ENCODE measurements at regions not wholly inside any gene's neighbourhood (a gene's known extent, or its start where the extent isn't known, plus 50 kb on each side); places are given as distances from the start of the nearest gene placed in this dataset.
A peak's percentile ranks its signal among the peaks of the same experiment; 100 is the strongest.

DNA sequence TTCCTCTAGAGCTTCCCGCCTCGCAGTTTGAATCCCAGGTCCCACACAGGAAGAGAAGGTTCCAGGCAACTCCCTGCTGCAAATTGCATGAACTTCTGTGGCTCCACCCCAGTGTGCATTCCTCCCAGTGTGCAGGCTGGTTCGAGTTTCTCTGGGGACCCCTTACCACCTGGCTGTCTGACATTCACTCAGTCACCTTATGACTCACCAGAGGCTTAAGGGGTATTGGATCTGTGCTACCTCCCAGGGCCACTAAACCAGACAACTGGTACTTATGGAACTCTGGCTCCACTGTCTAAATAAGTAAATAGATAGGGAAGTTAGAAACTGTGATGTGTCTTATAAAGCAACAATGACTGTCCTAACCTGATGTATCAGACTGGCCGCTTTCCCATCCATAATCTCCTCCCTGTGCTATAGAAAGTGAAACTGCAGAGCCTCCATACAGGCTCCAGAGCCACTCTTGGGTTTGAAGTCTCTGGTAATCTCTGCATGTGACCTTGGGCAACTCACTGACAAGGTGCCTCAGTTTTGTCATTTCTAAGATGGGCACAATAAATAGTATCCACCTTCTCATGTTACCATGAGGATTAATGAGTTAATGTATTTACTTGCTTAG lies 720.6 kb downstream of the SEMA5A start:
- TF ChIP-seq ESRRG (CRISPR knock-in tag; IDR thresholded peaks at IDR 0.05) = no peak
- no peak for TF ChIP-seq SNAI2 (CRISPR knock-in tag; IDR thresholded peaks at IDR 0.05)
- no peak for TF ChIP-seq OSR1 (CRISPR knock-in tag; IDR thresholded peaks at IDR 0.05)
- no peak for TF ChIP-seq TCF4 (CRISPR knock-in tag; IDR thresholded peaks at IDR 0.05; ENCODE audit: borderline replicate concordance)
- TF ChIP-seq ZNF70 (CRISPR knock-in tag; IDR thresholded peaks at IDR 0.05) = no peak
- no peak for TF ChIP-seq ZC3H10 (CRISPR knock-in tag; IDR thresholded peaks at IDR 0.05)
- no peak for ATAC-seq

DNA sequence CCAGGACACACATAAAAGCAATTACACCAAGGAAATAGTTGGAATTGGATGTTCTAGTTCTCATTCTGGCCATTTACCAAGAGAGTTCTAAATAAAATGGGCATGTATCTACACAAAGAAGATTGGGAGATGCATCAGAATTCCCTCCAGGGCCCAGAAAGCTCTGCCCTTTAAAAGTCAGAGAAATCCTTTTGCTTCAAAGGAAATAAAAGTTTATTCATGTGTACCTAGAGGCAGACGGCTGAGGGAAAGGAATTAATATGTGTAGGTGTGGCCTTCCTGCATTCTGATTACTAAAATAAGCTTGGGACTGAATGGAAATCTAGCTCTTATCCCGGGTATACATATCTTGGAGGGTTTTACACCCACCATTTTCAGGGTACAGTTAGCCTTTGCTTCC lies 719.4 kb downstream of the SEMA5A start:
- ATAC-seq = no peak
- TF ChIP-seq RARB (CRISPR knock-in tag; IDR thresholded peaks at IDR 0.05) (no peak), ZNF565 (CRISPR knock-in tag; conservative IDR thresholded peaks at IDR 0.05; ENCODE audit: low read depth) (no peak), ZFP3 (CRISPR knock-in tag; IDR thresholded peaks at IDR 0.05) (no peak), ARNTL (CRISPR knock-in tag; IDR thresholded peaks at IDR 0.05; ENCODE audit: borderline replicate concordance, low read depth) (no peak), SNAI2 (CRISPR knock-in tag; IDR thresholded peaks at IDR 0.05) (no peak), GLIS3 (CRISPR knock-in tag; IDR thresholded peaks at IDR 0.05) (no peak), ZFP30 (CRISPR knock-in tag; IDR thresholded peaks at IDR 0.05) (no peak), ZNF8 (CRISPR knock-in tag; IDR thresholded peaks at IDR 0.05) (no peak), TOX (CRISPR knock-in tag; IDR thresholded peaks at IDR 0.05; ENCODE audit: borderline replicate concordance) (no peak)
- TF ChIP-seq, protein P1, sequence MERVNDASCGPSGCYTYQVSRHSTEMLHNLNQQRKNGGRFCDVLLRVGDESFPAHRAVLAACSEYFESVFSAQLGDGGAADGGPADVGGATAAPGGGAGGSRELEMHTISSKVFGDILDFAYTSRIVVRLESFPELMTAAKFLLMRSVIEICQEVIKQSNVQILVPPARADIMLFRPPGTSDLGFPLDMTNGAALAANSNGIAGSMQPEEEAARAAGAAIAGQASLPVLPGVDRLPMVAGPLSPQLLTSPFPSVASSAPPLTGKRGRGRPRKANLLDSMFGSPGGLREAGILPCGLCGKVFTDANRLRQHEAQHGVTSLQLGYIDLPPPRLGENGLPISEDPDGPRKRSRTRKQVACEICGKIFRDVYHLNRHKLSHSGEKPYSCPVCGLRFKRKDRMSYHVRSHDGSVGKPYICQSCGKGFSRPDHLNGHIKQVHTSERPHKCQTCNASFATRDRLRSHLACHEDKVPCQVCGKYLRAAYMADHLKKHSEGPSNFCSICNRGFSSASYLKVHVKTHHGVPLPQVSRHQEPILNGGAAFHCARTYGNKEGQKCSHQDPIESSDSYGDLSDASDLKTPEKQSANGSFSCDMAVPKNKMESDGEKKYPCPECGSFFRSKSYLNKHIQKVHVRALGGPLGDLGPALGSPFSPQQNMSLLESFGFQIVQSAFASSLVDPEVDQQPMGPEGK (CRISPR knock-in tag; IDR thresholded peaks at IDR 0.05; ENCODE audit: borderline replicate concordance) = no peak
- TF ChIP-seq, protein P2, sequence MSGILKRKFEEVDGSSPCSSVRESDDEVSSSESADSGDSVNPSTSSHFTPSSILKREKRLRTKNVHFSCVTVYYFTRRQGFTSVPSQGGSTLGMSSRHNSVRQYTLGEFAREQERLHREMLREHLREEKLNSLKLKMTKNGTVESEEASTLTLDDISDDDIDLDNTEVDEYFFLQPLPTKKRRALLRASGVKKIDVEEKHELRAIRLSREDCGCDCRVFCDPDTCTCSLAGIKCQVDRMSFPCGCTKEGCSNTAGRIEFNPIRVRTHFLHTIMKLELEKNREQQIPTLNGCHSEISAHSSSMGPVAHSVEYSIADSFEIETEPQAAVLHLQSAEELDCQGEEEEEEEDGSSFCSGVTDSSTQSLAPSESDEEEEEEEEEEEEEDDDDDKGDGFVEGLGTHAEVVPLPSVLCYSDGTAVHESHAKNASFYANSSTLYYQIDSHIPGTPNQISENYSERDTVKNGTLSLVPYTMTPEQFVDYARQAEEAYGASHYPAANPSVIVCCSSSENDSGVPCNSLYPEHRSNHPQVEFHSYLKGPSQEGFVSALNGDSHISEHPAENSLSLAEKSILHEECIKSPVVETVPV (CRISPR knock-in tag; IDR thresholded peaks at IDR 0.05) = no peak
- TF ChIP-seq, protein P3, sequence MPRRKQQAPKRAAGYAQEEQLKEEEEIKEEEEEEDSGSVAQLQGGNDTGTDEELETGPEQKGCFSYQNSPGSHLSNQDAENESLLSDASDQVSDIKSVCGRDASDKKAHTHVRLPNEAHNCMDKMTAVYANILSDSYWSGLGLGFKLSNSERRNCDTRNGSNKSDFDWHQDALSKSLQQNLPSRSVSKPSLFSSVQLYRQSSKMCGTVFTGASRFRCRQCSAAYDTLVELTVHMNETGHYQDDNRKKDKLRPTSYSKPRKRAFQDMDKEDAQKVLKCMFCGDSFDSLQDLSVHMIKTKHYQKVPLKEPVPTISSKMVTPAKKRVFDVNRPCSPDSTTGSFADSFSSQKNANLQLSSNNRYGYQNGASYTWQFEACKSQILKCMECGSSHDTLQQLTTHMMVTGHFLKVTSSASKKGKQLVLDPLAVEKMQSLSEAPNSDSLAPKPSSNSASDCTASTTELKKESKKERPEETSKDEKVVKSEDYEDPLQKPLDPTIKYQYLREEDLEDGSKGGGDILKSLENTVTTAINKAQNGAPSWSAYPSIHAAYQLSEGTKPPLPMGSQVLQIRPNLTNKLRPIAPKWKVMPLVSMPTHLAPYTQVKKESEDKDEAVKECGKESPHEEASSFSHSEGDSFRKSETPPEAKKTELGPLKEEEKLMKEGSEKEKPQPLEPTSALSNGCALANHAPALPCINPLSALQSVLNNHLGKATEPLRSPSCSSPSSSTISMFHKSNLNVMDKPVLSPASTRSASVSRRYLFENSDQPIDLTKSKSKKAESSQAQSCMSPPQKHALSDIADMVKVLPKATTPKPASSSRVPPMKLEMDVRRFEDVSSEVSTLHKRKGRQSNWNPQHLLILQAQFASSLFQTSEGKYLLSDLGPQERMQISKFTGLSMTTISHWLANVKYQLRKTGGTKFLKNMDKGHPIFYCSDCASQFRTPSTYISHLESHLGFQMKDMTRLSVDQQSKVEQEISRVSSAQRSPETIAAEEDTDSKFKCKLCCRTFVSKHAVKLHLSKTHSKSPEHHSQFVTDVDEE (CRISPR knock-in tag; IDR thresholded peaks at IDR 0.05) = no peak

DNA sequence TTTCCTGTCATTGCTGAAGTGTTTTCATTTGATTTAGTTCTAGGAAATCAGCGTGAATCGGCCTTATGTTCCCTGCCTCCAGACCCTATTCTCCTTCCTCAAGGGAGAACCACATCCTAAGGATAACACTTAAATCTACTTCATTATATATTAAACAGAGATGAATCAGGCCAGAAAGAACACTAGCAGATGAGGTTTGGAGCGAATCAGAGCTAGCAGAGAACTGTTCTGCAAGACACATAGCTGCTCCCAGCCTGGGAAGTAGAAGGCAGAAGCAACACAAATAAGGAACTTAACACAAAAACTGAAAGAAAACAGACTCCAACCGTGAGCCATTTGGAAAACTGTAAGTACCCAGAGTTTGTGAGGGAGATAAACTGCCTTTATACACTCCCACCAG lies 718.2 kb downstream of the SEMA5A start:
- TF ChIP-seq TCF4 (CRISPR knock-in tag; IDR thresholded peaks at IDR 0.05; ENCODE audit: borderline replicate concordance) (no peak), RARB (CRISPR knock-in tag; IDR thresholded peaks at IDR 0.05) (no peak), ZNF8 (CRISPR knock-in tag; IDR thresholded peaks at IDR 0.05) (no peak), ISL1 (CRISPR knock-in tag; IDR thresholded peaks at IDR 0.05) (no peak), CSDC2 (CRISPR knock-in tag; IDR thresholded peaks at IDR 0.05) (no peak), ARNTL (CRISPR knock-in tag; IDR thresholded peaks at IDR 0.05; ENCODE audit: borderline replicate concordance, low read depth) (no peak), SNAI2 (CRISPR knock-in tag; IDR thresholded peaks at IDR 0.05) (no peak), ZC3H10 (CRISPR knock-in tag; IDR thresholded peaks at IDR 0.05) (no peak), ZFP30 (CRISPR knock-in tag; IDR thresholded peaks at IDR 0.05) (no peak), TOX (CRISPR knock-in tag; IDR thresholded peaks at IDR 0.05; ENCODE audit: borderline replicate concordance) (no peak)
- ATAC-seq = no peak

DNA sequence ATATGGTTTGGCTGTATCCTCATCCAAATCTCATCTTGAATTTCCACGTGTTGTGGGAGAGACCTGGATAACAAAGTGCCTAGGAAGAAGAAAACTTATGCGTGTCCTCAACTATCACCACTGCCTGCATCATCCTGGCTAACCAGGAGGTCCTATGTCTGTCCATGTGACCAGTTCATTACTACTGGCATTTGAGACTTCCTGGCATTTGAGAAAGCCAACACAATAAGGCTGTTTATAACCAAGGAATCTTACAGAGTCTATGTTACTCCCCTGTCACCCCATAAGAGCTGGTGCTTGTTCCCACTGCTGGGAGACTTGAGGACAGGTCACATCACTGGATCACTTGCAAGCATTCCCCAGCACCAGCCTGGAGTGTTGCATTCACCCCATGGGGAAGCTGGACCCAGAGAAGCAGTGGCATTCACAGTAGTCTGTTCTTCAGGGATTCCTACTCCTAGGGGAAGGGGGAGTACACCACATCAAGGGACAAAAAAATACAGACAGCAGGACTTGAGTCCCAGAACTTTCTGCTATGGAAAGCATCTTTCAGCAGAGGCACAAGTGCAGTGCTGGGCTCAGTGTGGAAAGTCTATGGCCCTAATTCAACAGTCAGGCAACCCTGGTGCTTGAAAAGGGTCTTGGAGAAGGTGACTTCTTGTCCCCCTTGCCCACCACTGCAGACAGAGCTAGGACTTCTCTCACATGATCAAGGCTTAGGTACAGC lies 717.1 kb downstream of the SEMA5A start:
- ATAC-seq = peak; percentile 59
- TF ChIP-seq ARNTL (CRISPR knock-in tag; IDR thresholded peaks at IDR 0.05; ENCODE audit: borderline replicate concordance, low read depth) (no peak), ISL1 (CRISPR knock-in tag; IDR thresholded peaks at IDR 0.05) (no peak), ZNF8 (CRISPR knock-in tag; IDR thresholded peaks at IDR 0.05) (no peak), CSDC2 (CRISPR knock-in tag; IDR thresholded peaks at IDR 0.05) (no peak), TOX (CRISPR knock-in tag; IDR thresholded peaks at IDR 0.05; ENCODE audit: borderline replicate concordance) (no peak), GLIS3 (CRISPR knock-in tag; IDR thresholded peaks at IDR 0.05) (no peak), TCF4 (CRISPR knock-in tag; IDR thresholded peaks at IDR 0.05; ENCODE audit: borderline replicate concordance) (no peak), RARB (CRISPR knock-in tag; IDR thresholded peaks at IDR 0.05) (no peak)
- TF ChIP-seq, protein P2 (CRISPR knock-in tag; IDR thresholded peaks at IDR 0.05) = no peak
- TF ChIP-seq, protein P3 (CRISPR knock-in tag; IDR thresholded peaks at IDR 0.05) = no peak
- TF ChIP-seq, protein P4, sequence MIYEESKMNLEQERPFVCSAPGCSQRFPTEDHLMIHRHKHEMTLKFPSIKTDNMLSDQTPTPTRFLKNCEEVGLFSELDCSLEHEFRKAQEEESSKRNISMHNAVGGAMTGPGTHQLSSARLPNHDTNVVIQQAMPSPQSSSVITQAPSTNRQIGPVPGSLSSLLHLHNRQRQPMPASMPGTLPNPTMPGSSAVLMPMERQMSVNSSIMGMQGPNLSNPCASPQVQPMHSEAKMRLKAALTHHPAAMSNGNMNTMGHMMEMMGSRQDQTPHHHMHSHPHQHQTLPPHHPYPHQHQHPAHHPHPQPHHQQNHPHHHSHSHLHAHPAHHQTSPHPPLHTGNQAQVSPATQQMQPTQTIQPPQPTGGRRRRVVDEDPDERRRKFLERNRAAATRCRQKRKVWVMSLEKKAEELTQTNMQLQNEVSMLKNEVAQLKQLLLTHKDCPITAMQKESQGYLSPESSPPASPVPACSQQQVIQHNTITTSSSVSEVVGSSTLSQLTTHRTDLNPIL (CRISPR knock-in tag; IDR thresholded peaks at IDR 0.05; ENCODE audit: low read depth) = no peak

All from SK-N-SH treated with all-trans-retinoic acid at 6 μM for 48 hours (cell line).